Lower leg skin (tissue), 3 donors: ENCODE measurements at regions not wholly inside any gene's neighbourhood (a gene's known extent, or its start where the extent isn't known, plus 50 kb on each side); places are given as distances from the start of the nearest gene placed in this dataset.

Experiments used
- CTCF ChIP-seq, 3 donors: fragments of 450-650 bp; IDR thresholded peaks; one replicate each; pipeline ENCODE4 v1.5.1; 2016; ENCODE audit warnings: antibody characterized with exemption in 3 of 3, mild to moderate bottlenecking in 3 of 3, moderate library complexity in 2 of 3
- POLR2A ChIP-seq, 2 donors: fragments of 450-650 bp; IDR thresholded peaks; one replicate each; pipeline ENCODE4 v1.6.1; 2016 to 2017; ENCODE audit warnings: antibody characterized with exemption in 2 of 2, mild to moderate bottlenecking in 1 of 2, moderate library complexity in 1 of 2

GRCh38 chr9:16248822-16249221 is 621.6 kb downstream of the BNC2 start:
- TF ChIP-seq CTCF (IDR thresholded peaks at IDR 0.05) (no peak), POLR2A (IDR thresholded peaks at IDR 0.05) (no peak)
